Muscle layer of duodenum (tissue), 2 donors: ENCODE measurements at regions not wholly inside any gene's neighbourhood (a gene's known extent, or its start where the extent isn't known, plus 50 kb on each side); places are given as distances from the start of the nearest gene placed in this dataset.

ENCODE experiments used
- H3K27ac ChIP-seq: one replicate; pipeline ENCODE4 v1.7.0; 2013; ENCODE audit warnings: mild to moderate bottlenecking, low read length
- H3K27me3 ChIP-seq: one replicate; pipeline ENCODE4 v1.7.0; 2013; ENCODE audit warnings: low read depth, mild to moderate bottlenecking, control low read depth, low read length
- H3K36me3 ChIP-seq, 2 donors: one replicate each; pipeline ENCODE4 v1.7.0; 2013; ENCODE audit warnings: low read length in 2 of 2, control low read depth in 1 of 2, mild to moderate bottlenecking in 1 of 2; ENCODE audit not compliant: insufficient read depth in 2 of 2, control insufficient read depth in 1 of 2
- H3K4me1 ChIP-seq, 2 donors: one replicate each; pipeline ENCODE4 v1.7.0; 2013; ENCODE audit warnings: low read length in 2 of 2, mild to moderate bottlenecking in 2 of 2, control low read depth in 1 of 2, moderate library complexity in 1 of 2; ENCODE audit not compliant: insufficient read depth in 2 of 2, control insufficient read depth in 1 of 2
- H3K4me3 ChIP-seq, 2 donors: one replicate each; pipeline ENCODE4 v1.7.0; 2013; ENCODE audit warnings: low read length in 2 of 2, low read depth in 1 of 2, mild to moderate bottlenecking in 1 of 2
- H3K9me3 ChIP-seq, 2 donors: one replicate each; pipeline ENCODE4 v1.7.0; 2013; ENCODE audit warnings: low read length in 2 of 2, control low read depth in 1 of 2, mild to moderate bottlenecking in 1 of 2; ENCODE audit not compliant: control insufficient read depth in 1 of 2
- donor health status: healthy.

- no peaks in the 10 kb centered on the region for H3K9me3 ChIP-seq
- H3K4me1 ChIP-seq: no peaks in the 10 kb centered on the region
- no peak overlapping the region for H3K27ac ChIP-seq
- no peaks in the 10 kb centered on the region for H3K27me3 ChIP-seq
- no peak overlapping the region for H3K4me3 ChIP-seq
- no peaks in the 10 kb centered on the region for H3K36me3 ChIP-seq
These were observed 442.2 kb downstream of the DSEL start for GRCh38 chr18:67074309-67074708.

- no peaks in the 10 kb centered on the region for H3K27me3 ChIP-seq
These were observed 443.7 kb downstream of the DSEL start for GRCh38 chr18:67072791-67073190.

GRCh38 chr18:67068608-67069007 is 447.9 kb downstream of the DSEL start:
- no peaks in the 10 kb centered on the region for H3K27me3 ChIP-seq
- no peaks in the 10 kb centered on the region for H3K4me1 ChIP-seq
- H3K9me3 ChIP-seq: no peaks in the 10 kb centered on the region
- H3K4me3 ChIP-seq: no peak overlapping the region
- no peaks in the 10 kb centered on the region for H3K36me3 ChIP-seq
- no peak overlapping the region for H3K27ac ChIP-seq

More at GRCh38 chr18:67072791-67073190, 443.7 kb downstream of the DSEL start:
- Histone ChIP-seq H3K4me1 (no peaks in the 10 kb centered on the region), H3K27ac (no peak overlapping the region), H3K4me3 (no peak overlapping the region), H3K9me3 (no peaks in the 10 kb centered on the region), H3K36me3 (no peaks in the 10 kb centered on the region)

GRCh38 chr18:67047334-67047733 is 443.4 kb upstream of the CDH19 start:
- H3K27ac ChIP-seq: no peak overlapping the region
- H3K4me1 ChIP-seq: no peaks in the 10 kb centered on the region
- H3K36me3 ChIP-seq: no peaks in the 10 kb centered on the region
- no peak overlapping the region for H3K4me3 ChIP-seq
- no peaks in the 10 kb centered on the region for H3K9me3 ChIP-seq
- H3K27me3 ChIP-seq: no peaks in the 10 kb centered on the region

GRCh38 chr18:67043276-67043675 is 439.4 kb upstream of the CDH19 start:
- Histone ChIP-seq H3K27me3 (no peaks in the 10 kb centered on the region), H3K9me3 (no peaks in the 10 kb centered on the region), H3K4me3 (no peak overlapping the region), H3K36me3 (no peaks in the 10 kb centered on the region), H3K27ac (no peak overlapping the region), H3K4me1 (no peaks in the 10 kb centered on the region)

GRCh38 chr18:67041334-67041733 is 437.4 kb upstream of the CDH19 start:
- Histone ChIP-seq H3K27ac (no peak overlapping the region), H3K4me1 (no peaks in the 10 kb centered on the region), H3K27me3 (no peaks in the 10 kb centered on the region), H3K9me3 (no peaks in the 10 kb centered on the region), H3K4me3 (no peak overlapping the region), H3K36me3 (no peaks in the 10 kb centered on the region)

- Histone ChIP-seq H3K27ac (no peak overlapping the region), H3K9me3 (no peaks in the 10 kb centered on the region), H3K4me3 (no peak overlapping the region), H3K36me3 (no peaks in the 10 kb centered on the region), H3K4me1 (no peaks in the 10 kb centered on the region), H3K27me3 (no peaks in the 10 kb centered on the region)
These were observed 431.1 kb upstream of the CDH19 start for GRCh38 chr18:67035026-67035425.

- H3K4me3 ChIP-seq: no peak overlapping the region
- H3K4me1 ChIP-seq: no peaks in the 10 kb centered on the region
- no peak overlapping the region for H3K27ac ChIP-seq
- H3K36me3 ChIP-seq: no peaks in the 10 kb centered on the region
- no peaks in the 10 kb centered on the region for H3K9me3 ChIP-seq
- no peaks in the 10 kb centered on the region for H3K27me3 ChIP-seq
These were observed 419.2 kb upstream of the CDH19 start for GRCh38 chr18:67023059-67023458.

- Histone ChIP-seq H3K4me3 (no peak overlapping the region), H3K36me3 (no peaks in the 10 kb centered on the region), H3K4me1 (no peaks in the 10 kb centered on the region), H3K9me3 (no peaks in the 10 kb centered on the region), H3K27me3 (no peaks in the 10 kb centered on the region), H3K27ac (no peak overlapping the region)
These were observed 407.0 kb upstream of the CDH19 start for GRCh38 chr18:67010919-67011318.

- H3K36me3 ChIP-seq: no peaks in the 10 kb centered on the region
- no peaks in the 10 kb centered on the region for H3K27me3 ChIP-seq
- H3K4me1 ChIP-seq: no peaks in the 10 kb centered on the region
- H3K4me3 ChIP-seq: no peak overlapping the region
- H3K27ac ChIP-seq: no peak overlapping the region
- no peaks in the 10 kb centered on the region for H3K9me3 ChIP-seq
These were observed 404.1 kb upstream of the CDH19 start for GRCh38 chr18:67007999-67008398.

- Histone ChIP-seq H3K36me3 (no peaks in the 10 kb centered on the region), H3K9me3 (no peaks in the 10 kb centered on the region), H3K4me3 (no peak overlapping the region), H3K27ac (no peak overlapping the region), H3K4me1 (no peaks in the 10 kb centered on the region), H3K27me3 (no peaks in the 10 kb centered on the region)
These were observed 403.2 kb upstream of the CDH19 start for GRCh38 chr18:67007085-67007484.

- no peak overlapping the region for H3K4me3 ChIP-seq
- no peaks in the 10 kb centered on the region for H3K4me1 ChIP-seq
- H3K36me3 ChIP-seq: no peaks in the 10 kb centered on the region
- H3K9me3 ChIP-seq: no peaks in the 10 kb centered on the region
- H3K27me3 ChIP-seq: no peaks in the 10 kb centered on the region
- no peak overlapping the region for H3K27ac ChIP-seq
These were observed 397.2 kb upstream of the CDH19 start for GRCh38 chr18:67001052-67001451.
